ENCODE measurements at regions not wholly inside any gene's neighbourhood (a gene's known extent, or its start where the extent isn't known, plus 50 kb on each side); places are given as distances from the start of the nearest gene placed in this dataset.

GRCh38 chr13:66212511-66212910 lies 1017.6 kb downstream of the PCDH9 start:
- WGBS, 2 donors = 93 to 96% methylated on average over 1 of the region's 1 CpG
- no peaks in the 10 kb centered on the region for H3K4me1 ChIP-seq
- TF ChIP-seq POLR2A (IDR thresholded peaks at IDR 0.05) (no peak), CTCF (IDR thresholded peaks at IDR 0.05) (no peak)
- H3K27ac ChIP-seq = no peak overlapping the region
- H3K27me3 ChIP-seq = no peaks in the 10 kb centered on the region
- intact Hi-C loops (cut with DNase I) = no loop called here
- H3K4me3 ChIP-seq (replicated peaks in 1 of 3) = no peak overlapping the region
- no peaks in the 10 kb centered on the region for H3K36me3 ChIP-seq
- no peaks in the 10 kb centered on the region for H3K9me3 ChIP-seq
- DNase-seq = no peak

- WGBS, 2 donors = 62 to 75% methylated on average over 3 of the region's 3 CpGs
Observed at GRCh38 chr13:66210677-66211076, 1019.5 kb downstream of the PCDH9 start.

GRCh38 chr13:66208589-66208988 lies 1021.5 kb downstream of the PCDH9 start:
- no peak overlapping the region for H3K27ac ChIP-seq
- no peaks in the 10 kb centered on the region for H3K36me3 ChIP-seq
- H3K9me3 ChIP-seq = no peaks in the 10 kb centered on the region
- TF ChIP-seq CTCF (IDR thresholded peaks at IDR 0.05) = no peak
- no peak for TF ChIP-seq POLR2A (IDR thresholded peaks at IDR 0.05)
- WGBS, 2 donors = 62 to 63% methylated on average over 3 of the region's 3 CpGs
- intact Hi-C loops (cut with DNase I) = no loop called here
- no peak for DNase-seq
- H3K4me3 ChIP-seq (replicated peaks in 1 of 3) = no peak overlapping the region
- no peaks in the 10 kb centered on the region for H3K4me1 ChIP-seq
- no peaks in the 10 kb centered on the region for H3K27me3 ChIP-seq

More at GRCh38 chr13:66210677-66211076, 1019.5 kb downstream of the PCDH9 start:
- no peak for DNase-seq
- Histone ChIP-seq H3K4me3 (replicated peaks in 1 of 3) (no peak overlapping the region), H3K4me1 (no peaks in the 10 kb centered on the region), H3K36me3 (no peaks in the 10 kb centered on the region), H3K27ac (no peak overlapping the region), H3K9me3 (no peaks in the 10 kb centered on the region), H3K27me3 (no peaks in the 10 kb centered on the region)
- intact Hi-C loops (cut with DNase I) = no loop called here
- TF ChIP-seq CTCF (IDR thresholded peaks at IDR 0.05) (no peak), POLR2A (IDR thresholded peaks at IDR 0.05) (no peak)

- no peak for TF ChIP-seq CTCF (IDR thresholded peaks at IDR 0.05)
- no peak for TF ChIP-seq POLR2A (IDR thresholded peaks at IDR 0.05)
- Histone ChIP-seq H3K27me3 (no peaks in the 10 kb centered on the region), H3K9me3 (no peaks in the 10 kb centered on the region), H3K4me1 (no peaks in the 10 kb centered on the region), H3K27ac (no peak overlapping the region), H3K36me3 (no peaks in the 10 kb centered on the region), H3K4me3 (replicated peaks in 1 of 3) (no peak overlapping the region)
- no peak for DNase-seq
- 68 to 79% methylated on average over 1 of the region's 1 CpG for WGBS, 2 donors
- intact Hi-C loops (cut with DNase I) = no loop called here
Observed at GRCh38 chr13:66207610-66208009, 1022.5 kb downstream of the PCDH9 start.

- H3K4me1 ChIP-seq = no peaks in the 10 kb centered on the region
- no peak overlapping the region for H3K4me3 ChIP-seq (replicated peaks in 1 of 3)
- no peaks in the 10 kb centered on the region for H3K27me3 ChIP-seq
- intact Hi-C loops (cut with DNase I) = no loop called here
- 37 to 45% methylated on average over 2 of the region's 2 CpGs for WGBS, 2 donors
- no peak for DNase-seq
- TF ChIP-seq POLR2A (IDR thresholded peaks at IDR 0.05) = no peak
- TF ChIP-seq CTCF (IDR thresholded peaks at IDR 0.05) = no peak
- H3K27ac ChIP-seq = no peak overlapping the region
- H3K9me3 ChIP-seq = no peaks in the 10 kb centered on the region
- no peaks in the 10 kb centered on the region for H3K36me3 ChIP-seq
Observed at GRCh38 chr13:66205807-66206206, 1024.3 kb downstream of the PCDH9 start.
